ENCODE measurements at regions not wholly inside any gene's neighbourhood (a gene's known extent, or its start where the extent isn't known, plus 50 kb on each side); places are given as distances from the start of the nearest gene placed in this dataset.

- TF ChIP-seq, protein P1, sequence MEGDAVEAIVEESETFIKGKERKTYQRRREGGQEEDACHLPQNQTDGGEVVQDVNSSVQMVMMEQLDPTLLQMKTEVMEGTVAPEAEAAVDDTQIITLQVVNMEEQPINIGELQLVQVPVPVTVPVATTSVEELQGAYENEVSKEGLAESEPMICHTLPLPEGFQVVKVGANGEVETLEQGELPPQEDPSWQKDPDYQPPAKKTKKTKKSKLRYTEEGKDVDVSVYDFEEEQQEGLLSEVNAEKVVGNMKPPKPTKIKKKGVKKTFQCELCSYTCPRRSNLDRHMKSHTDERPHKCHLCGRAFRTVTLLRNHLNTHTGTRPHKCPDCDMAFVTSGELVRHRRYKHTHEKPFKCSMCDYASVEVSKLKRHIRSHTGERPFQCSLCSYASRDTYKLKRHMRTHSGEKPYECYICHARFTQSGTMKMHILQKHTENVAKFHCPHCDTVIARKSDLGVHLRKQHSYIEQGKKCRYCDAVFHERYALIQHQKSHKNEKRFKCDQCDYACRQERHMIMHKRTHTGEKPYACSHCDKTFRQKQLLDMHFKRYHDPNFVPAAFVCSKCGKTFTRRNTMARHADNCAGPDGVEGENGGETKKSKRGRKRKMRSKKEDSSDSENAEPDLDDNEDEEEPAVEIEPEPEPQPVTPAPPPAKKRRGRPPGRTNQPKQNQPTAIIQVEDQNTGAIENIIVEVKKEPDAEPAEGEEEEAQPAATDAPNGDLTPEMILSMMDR (conservative IDR thresholded peaks at IDR 0.05): no peak
- TF ChIP-seq ZFX (IDR thresholded peaks at IDR 0.05): no peak
These were observed 592.1 kb upstream of the GBE1 start for GRCh38 chr3:82353306-82354171.
